ENCODE measurements at regions not wholly inside any gene's neighbourhood (a gene's known extent, or its start where the extent isn't known, plus 50 kb on each side); places are given as distances from the start of the nearest gene placed in this dataset.

- H3K4me1 ChIP-seq (ENCODE audit: insufficient read depth, low read length, severe bottlenecking): no peaks in the 10 kb centered on the region
- H4K20me1 ChIP-seq (ENCODE audit: insufficient read depth, low read length): no peaks in the 10 kb centered on the region
- H3K9ac ChIP-seq (ENCODE audit: low read length): no peak overlapping the region
- TF ChIP-seq CTCF (IDR thresholded peaks at IDR 0.05; ENCODE audit: low read length): no peak
- H2AFZ ChIP-seq (ENCODE audit: low read length): no peak overlapping the region
- H3K27ac ChIP-seq (ENCODE audit: low read depth, low read length, poor library complexity, severe bottlenecking): no peak overlapping the region
- H3K4me3 ChIP-seq (ENCODE audit: low read depth, low read length, poor library complexity, severe bottlenecking): no peak overlapping the region
- H3K9me3 ChIP-seq (ENCODE audit: low read length): no peaks in the 10 kb centered on the region
- H3K79me2 ChIP-seq (ENCODE audit: insufficient read depth, low read length): no peaks in the 10 kb centered on the region
- no peaks in the 10 kb centered on the region for H3K9me2 ChIP-seq (ENCODE audit: low read depth, low read length)
- H3K27me3 ChIP-seq (ENCODE audit: insufficient read depth, low read length): no peaks in the 10 kb centered on the region
- no peaks in the 10 kb centered on the region for H3K36me3 ChIP-seq (ENCODE audit: insufficient read depth, low read length)
- H3K4me2 ChIP-seq (ENCODE audit: low read length): no peak overlapping the region
- H3F3A ChIP-seq (ENCODE audit: insufficient read depth, low read length): no peaks in the 10 kb centered on the region
Observed at GRCh38 chr20:4476903-4477500, 209.3 kb upstream of the PRNP start.

- H3K9ac ChIP-seq (ENCODE audit: low read length): no peak overlapping the region
- no peaks in the 10 kb centered on the region for H3K9me2 ChIP-seq (ENCODE audit: low read depth, low read length)
- no peaks in the 10 kb centered on the region for H3K4me1 ChIP-seq (ENCODE audit: insufficient read depth, low read length, severe bottlenecking)
- no peaks in the 10 kb centered on the region for H3K9me3 ChIP-seq (ENCODE audit: low read length)
- H2AFZ ChIP-seq (ENCODE audit: low read length): no peak overlapping the region
- no peak overlapping the region for H3K27ac ChIP-seq (ENCODE audit: low read depth, low read length, poor library complexity, severe bottlenecking)
- H3K79me2 ChIP-seq (ENCODE audit: insufficient read depth, low read length): no peaks in the 10 kb centered on the region
- TF ChIP-seq CTCF (IDR thresholded peaks at IDR 0.05; ENCODE audit: low read length) (no peak), EZH2 (IDR thresholded peaks at IDR 0.05; ENCODE audit: borderline replicate concordance, low read length) (no peak)
- H3K4me2 ChIP-seq (ENCODE audit: low read length): no peak overlapping the region
- H3K4me3 ChIP-seq (ENCODE audit: low read depth, low read length, poor library complexity, severe bottlenecking): no peak overlapping the region
- no peaks in the 10 kb centered on the region for H3K36me3 ChIP-seq (ENCODE audit: insufficient read depth, low read length)
- H3F3A ChIP-seq (ENCODE audit: insufficient read depth, low read length): no peaks in the 10 kb centered on the region
- H4K20me1 ChIP-seq (ENCODE audit: insufficient read depth, low read length): no peaks in the 10 kb centered on the region
- no peaks in the 10 kb centered on the region; the same call in 1 of the 2 replicates for H3K27me3 ChIP-seq (ENCODE audit: insufficient read depth, low read length)
Observed at GRCh38 chr20:4472906-4473305, 213.3 kb upstream of the PRNP start.

GRCh38 chr20:4471221-4471620 lies 215.0 kb upstream of the PRNP start:
- Histone ChIP-seq H2AFZ (ENCODE audit: low read length) (no peak overlapping the region), H4K20me1 (ENCODE audit: insufficient read depth, low read length) (no peaks in the 10 kb centered on the region), H3K36me3 (ENCODE audit: insufficient read depth, low read length) (no peaks in the 10 kb centered on the region), H3K4me1 (ENCODE audit: insufficient read depth, low read length, severe bottlenecking) (no peaks in the 10 kb centered on the region), H3K9ac (ENCODE audit: low read length) (no peak overlapping the region), H3K79me2 (ENCODE audit: insufficient read depth, low read length) (no peaks in the 10 kb centered on the region), H3K27ac (ENCODE audit: low read depth, low read length, poor library complexity, severe bottlenecking) (no peak overlapping the region), H3K9me2 (ENCODE audit: low read depth, low read length) (no peaks in the 10 kb centered on the region), H3K4me3 (ENCODE audit: low read depth, low read length, poor library complexity, severe bottlenecking) (no peak overlapping the region), H3K9me3 (ENCODE audit: low read length) (no peaks in the 10 kb centered on the region), H3F3A (ENCODE audit: insufficient read depth, low read length) (no peaks in the 10 kb centered on the region), H3K4me2 (ENCODE audit: low read length) (no peak overlapping the region), H3K27me3 (ENCODE audit: insufficient read depth, low read length) (no peaks in the 10 kb centered on the region; the same call in 1 of the 2 replicates)
- TF ChIP-seq EZH2 (IDR thresholded peaks at IDR 0.05; ENCODE audit: borderline replicate concordance, low read length) (no peak), CTCF (IDR thresholded peaks at IDR 0.05; ENCODE audit: low read length) (no peak)
